GM18508 (cell line): ENCODE measurements at regions not wholly inside any gene's neighbourhood (a gene's known extent, or its start where the extent isn't known, plus 50 kb on each side); places are given as distances from the start of the nearest gene placed in this dataset.
A peak's percentile ranks its signal among the peaks of the same experiment; 100 is the strongest.
"Not testable (repeated sequence)": the region's sequence is repeated elsewhere in the genome, so short reads cannot be mapped to it uniquely, and the experiment has no call there.

Source experiments
- ATAC-seq: cut with Tn5 transposase; IDR thresholded peaks from one replicate; pipeline ENCODE4 v1.9.1; 2021; ENCODE audit warnings: moderate number of reproducible peaks; ENCODE audit not compliant: insufficient read depth, unreplicated experiment

DNA sequence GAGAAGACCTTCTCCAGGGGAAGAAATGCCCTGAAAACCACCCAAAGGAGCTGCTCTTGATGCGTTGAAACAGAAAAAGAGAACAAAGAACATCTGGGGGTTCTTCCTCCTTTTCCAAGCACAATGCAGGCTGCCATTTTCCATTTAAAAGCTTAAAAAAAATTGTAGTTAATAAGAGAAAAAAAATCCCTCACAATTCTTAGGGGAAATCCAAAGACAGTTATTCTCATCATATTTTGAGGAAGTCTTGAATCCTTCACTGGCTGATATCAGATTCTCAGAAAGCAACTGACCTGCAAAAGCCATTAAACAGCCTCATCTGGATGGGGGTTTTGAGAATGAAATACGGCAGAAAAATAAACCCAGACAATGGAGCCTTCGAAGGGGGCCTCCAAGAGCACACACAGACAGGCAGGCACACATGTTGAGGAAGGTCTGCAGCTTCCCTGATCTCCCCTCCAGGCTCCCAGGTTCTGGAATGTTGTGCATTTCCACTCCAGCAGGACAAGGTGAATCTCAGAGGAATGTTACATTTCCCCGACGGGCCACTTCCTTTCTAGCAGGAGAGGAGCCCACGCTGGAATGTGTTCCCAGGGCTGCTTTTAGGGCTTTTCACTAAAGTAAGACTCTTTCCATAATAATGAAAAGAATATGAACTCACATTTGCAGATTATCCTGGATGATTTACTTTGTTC, 159.4 kb upstream of the S1PR3 start:
- ATAC-seq: no peak

DNA sequence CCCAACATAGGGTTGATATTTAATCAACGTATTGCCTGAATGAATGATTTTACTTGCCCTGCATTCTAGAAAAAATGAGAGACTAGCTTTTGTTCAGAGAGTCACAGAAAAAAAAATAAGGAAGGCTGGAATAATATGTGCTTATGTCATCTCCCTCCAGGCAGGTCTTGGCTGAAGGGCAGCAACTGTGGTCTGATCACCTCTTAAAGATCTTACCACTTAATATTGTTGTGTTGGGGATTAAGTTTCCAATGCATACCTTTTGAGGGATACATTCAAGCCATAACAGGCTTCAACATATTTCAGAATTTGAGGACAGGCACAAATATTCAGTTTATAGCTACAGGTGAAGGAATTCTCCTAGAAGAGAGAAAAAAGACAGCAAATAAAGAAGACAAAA, 157.3 kb upstream of the S1PR3 start:
- no peak for ATAC-seq

DNA sequence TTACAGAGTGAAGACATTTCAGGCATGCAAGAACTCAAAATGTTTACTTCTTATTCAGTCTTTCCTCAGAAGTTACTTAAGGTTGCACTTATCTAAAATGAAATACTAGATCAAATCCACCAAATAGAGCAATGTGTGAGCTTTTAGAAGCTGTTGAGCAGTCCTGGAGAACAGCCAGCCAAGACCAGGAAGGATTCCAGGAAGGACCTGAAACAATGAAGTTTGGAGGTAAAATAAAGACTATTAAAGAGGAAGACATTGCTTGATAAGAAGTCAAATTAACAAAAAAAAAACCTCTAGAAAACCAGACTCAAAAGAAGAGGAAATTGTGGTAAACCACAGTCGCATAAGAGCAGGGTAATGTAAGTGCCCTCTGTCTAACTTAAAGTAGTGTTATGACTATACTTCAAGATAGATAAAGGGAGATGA, 156.2 kb upstream of the S1PR3 start:
- peak; percentile 94 for ATAC-seq

DNA sequence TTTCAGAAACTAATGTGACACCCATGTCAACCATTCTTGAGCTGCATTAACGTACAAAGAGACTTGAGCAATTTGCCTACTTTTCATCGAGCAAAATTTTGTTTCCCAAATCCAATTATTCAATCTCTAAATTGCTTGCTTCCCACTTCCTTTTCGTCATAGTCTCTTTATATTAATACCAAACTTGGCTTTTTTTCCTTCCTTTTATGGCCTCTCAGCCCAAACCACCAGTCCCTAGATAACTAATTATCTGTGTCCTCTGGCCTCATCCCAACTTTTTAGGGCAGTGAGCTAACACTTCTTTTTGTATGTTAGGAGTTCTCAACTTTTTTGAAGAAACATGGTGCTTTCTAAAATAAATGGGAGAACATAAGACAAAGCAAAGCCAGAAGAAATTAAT, 155.5 kb upstream of the S1PR3 start:
- no peak for ATAC-seq

DNA sequence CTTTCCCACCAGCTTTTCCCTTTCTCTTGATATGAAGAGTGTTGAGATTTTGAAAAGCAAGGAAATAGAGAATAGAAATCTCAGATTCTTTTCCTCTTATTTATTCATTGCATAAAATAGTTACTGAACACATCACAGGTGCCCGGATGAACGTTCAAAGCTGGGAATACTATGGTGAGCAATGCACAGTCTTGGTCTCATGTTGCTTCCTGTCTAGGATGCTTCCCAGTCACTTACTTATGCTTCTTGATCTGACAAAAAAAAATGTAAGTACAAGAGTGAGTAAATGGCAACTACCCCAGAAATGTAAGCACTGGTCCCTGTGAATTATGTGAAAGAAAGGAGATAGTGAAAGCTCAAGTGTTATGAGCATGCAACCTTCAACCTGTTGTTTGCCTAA, 153.5 kb upstream of the S1PR3 start:
- no peak for ATAC-seq

DNA sequence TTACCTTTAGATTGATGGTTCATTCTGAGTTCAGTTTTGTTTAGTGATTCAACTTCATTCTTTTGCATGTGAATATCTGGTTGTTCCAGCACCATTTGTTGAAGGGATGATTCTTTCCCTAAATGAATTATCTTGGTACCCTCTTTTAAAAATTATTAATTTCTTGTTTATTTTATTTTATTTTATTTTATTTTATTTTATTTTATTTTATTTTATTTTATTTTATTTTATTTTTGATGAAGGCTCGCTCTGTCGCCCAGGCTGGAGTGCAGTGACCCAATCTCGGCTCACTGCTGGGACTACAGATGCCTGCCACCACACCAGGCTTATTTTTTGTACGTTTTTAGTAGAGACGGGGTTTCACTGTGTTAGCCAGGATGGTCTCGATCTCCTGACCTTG, 141.4 kb upstream of the S1PR3 start:
- ATAC-seq: not testable (repeated sequence)

DNA sequence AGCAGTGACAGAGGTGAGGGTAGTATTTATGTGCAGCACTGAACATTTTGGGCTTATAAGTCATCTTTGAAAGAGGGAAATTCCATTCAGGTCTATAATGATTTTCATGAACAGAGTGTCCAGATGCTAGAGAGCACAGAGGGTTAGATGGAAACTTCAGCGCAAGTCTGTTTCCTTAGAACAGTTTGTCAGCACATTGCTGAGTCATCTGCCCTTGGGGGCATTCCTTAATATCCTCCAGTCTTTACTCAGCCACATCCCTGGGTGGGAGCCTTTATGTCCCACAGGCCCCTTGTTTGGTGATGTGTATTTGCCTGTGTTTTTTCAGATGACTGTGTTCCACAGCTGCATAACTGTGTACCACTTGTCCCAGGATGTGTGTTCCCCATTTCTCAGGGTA, 138.5 kb upstream of the S1PR3 start:
- no peak for ATAC-seq

DNA sequence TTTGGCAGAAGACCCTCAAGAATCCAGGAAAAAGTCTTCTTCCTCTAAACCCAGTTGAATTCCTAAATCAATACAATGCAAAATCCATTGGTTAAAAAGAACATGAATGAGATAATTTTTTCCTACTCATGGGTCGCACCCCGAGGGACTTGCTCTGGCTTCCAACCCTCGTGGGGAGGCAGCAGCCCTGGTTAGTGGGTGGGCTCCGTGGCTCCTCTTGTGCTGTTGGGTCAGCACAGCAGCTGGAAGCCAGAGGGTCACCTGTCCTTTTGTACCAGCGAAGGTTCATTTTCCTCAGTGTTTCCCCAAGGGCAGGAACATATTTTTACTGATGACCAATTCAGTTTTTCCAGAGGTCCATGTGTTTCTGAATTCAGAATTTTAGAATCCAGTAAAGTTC, 120.6 kb upstream of the S1PR3 start:
- ATAC-seq: no peak

DNA sequence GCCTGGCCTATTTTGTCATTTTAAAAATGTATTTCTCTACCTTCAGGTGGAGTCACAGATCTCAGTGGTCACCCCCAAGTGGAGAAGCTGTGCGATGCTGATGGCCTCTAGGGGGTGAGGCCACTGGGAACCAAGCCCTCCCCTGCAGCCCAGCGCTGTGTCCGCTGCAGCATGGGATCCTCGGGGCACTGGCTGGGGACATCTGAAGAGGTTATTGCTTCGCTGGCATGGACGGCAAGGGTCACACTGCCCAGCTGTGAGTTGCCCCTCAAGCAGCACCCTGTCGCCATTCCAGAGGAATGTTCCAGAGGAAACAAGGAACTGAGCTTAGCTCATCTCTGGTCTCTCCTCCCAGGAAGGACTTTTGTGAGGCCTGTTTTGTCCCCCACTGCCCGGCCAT, 119.6 kb upstream of the S1PR3 start:
- no peak for ATAC-seq

DNA sequence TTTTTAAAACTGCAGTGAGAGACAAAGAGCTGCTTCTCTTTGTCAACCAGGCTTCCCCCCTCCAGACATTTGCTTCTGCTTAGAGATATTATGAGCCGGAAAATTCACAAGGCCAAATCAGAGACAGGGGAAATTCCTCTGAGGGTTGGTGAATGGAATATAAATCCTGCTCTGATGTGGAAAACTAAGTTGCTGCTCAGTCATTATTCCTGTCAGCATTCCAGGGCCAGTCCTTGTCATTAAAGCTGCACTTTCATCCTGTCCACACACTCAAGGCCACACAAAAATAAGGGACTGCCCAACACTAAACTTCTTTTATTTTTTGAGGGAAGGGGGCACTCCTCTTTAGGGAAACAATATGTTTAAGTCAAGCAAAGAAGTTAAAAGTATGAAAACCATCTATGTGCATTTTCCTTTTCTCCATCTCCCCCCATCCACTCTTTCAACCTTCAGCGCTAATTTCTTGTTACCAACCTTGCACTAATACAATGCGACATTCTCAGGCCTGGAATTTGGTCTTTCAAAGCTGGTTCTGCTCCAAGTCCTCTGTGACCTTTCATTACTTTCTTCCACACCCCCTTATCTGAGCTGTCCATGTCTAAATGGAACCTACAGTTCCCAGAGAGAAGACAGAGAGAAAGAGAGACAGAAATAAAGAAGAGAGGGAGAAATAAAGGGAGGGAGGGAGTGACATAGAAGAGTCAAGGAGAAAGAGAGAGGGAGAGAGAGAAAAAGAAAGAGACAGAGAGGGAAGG, 118.9 kb upstream of the S1PR3 start:
- no peak for ATAC-seq

DNA sequence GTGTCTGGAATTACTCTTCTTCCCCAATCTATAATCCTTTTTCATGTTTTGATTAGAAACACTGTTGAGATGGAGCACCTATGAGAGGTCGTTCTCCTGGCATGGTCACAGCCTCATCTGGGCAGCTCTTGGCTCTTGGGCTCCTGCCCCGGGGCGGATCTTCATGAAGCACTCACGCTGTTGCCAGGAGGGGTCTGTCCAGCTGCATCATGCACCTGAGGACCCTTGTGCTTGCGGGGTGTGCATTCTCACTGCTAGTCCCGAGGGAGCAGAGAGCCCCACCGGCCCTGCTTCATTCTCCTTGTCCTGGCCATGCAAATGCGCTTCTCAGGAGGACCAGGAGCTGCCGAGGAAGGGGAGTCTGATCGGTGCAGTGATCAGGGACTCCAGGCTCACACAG, 117.6 kb upstream of the S1PR3 start:
- ATAC-seq: no peak

DNA sequence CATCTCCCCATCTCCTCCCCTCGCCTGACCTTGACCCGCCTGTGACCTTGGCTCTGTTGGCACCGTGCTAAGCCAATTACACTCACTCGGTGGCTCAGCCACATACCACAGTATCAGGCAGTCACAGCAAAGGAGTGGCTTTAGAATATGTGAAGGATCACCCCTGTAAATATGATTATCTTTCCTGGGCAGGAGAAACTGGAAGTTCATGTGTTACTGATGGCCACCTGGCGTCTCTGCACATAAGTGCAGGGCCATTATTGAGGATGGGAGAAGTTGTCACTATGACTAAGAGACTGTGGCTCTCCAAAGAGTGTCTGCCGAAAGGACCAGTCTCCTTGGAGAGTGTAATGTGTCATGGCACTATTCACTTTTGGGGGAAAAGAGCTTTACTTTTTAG, 116.9 kb upstream of the S1PR3 start:
- no peak for ATAC-seq

DNA sequence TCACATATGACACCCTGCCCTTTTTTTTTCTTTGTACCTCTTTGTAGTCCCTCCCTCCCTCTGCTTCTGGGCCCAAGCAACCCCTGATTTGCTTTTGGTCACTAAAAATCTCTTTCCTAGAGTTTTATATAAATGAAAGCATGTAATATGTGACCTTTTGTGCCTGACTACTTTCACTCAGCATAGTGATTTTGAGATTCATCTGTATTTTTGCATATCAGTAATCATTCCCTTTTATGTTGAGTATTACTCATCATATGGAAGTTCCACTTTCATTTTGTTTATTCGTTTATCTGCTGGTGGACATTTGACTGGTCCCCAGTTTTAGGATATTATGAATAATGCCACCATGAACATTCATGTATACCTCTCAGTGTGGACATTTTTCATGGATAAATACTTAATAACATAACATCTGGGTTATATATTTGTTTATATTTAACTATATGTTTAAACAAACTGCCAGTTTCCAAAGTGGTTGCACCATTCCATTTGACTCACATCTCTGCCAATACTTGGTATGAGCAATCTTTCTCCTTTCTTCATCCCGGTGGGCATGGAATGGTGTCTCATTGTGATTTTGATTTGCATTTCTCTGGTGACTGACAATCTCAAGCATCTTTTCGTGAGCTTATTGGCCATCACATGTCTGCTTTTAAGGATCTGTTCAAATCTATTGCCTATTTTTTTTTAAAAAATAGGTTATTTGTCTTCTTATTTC, 115.7 kb upstream of the S1PR3 start:
- no peak for ATAC-seq

DNA sequence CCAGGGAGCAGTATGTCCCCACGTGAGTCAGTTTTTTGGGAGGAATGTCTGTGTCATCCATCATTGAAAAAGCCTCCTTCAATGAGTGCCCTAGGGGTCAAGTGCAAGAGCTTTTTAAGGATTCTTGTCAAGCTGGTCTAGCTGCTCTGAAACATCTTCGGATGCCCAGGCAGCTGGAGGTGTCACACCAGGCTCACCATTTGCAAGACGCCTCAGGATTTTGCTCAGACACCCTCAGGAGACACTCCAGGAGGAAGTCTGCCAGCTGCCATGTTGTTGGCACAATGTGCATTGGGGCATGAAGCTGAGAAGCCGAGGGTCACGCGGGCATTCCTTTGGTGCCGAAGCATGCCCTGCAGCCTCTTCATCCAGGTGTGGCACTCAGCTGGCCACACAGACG, 111.1 kb upstream of the S1PR3 start:
- no peak for ATAC-seq

DNA sequence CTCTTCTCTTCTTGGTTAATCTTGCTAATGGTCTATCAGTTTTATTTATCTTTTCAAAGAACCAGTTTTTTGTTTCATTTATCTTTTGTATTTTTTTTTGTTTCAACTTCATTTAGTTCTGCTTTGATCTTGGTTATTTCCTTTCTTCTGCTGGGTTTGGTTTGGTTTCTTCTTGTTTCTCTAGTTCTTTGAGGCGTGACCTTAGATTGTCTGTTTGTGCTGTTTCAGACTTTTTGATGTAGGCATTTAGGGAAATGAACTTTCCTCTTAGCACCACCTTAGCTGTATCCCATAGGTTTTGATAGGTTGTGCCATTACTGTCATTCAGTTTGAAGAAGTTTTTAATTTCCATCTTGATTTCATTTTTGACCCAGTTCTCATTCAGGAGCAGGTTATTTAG, 107.0 kb upstream of the S1PR3 start:
- not testable (repeated sequence) for ATAC-seq

DNA sequence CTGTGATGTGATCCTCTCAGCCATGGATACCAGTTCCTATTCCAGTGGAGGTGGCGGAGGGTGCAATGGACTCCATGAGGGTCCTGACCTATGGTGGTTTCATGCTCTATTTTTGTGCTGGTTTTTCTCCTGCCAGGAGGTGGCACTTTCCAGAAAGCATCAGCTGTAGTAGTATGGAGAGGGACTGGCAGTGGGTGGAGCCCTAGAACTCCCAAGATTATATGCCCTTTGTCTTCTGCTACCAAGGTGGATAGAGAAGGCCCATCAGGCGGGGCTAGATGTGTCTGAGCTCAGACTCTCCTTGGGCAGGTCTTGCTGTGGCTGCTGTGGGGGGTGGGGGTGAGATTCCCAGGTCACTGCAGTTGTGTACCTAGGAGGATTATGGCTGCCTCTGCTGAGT, 104.5 kb upstream of the S1PR3 start:
- not testable (repeated sequence) for ATAC-seq

DNA sequence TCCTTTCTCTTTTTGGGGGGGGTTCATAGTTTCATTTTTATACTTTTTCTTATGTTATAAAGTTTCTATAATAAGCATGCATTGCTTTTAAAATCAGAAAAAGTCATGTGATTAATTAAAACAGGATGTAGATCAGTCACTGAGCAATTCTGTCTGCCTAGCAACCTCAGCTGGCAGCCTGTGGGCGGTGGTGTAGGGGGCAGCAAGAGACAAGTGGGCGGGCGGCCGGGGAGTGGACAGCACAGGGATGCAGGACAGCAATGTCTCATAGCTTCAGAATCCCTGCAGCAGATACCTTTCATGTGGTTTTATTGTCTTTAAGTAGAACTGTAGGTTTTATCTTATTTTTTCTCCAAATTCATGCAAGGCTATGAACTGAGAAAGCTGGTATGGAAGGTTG, 101.9 kb upstream of the S1PR3 start:
- no peak for ATAC-seq

DNA sequence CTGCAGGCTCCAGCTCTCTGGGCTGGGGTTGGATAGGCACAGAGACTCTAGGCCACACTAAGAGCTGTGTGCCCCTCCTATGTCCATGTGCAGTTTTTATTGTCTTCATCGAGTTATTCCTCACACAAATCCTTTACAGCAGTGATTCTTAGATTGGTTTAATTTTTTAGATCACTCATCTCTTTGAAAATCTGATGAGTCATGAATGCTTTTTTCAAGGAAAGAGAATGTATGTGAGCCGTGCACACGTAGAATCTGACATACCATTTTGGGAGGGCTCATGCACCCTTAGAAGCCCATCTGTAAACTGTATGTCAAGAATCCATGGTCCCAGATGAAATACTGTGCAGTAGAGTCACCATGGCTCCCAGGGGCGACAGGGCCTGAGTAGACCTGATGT, 100.7 kb upstream of the S1PR3 start:
- ATAC-seq: no peak

DNA sequence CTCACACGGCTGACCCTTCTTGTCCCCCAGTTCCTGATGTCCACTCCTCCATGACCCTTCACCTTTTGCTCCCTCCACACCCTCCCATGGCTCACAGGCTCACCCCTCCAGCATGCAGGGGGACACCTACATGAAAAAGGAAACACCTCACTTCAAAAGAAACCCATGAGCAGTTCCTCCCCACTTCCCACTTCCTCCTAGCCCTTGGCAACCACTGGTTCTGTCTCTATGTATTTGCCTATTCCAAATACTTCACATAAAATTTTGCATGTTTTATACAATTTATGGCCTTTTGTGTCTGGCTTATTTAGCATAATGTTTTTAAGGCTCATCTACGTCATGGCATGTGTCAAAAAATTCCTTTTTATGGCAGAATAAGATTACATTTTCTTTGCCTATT, 100.2 kb upstream of the S1PR3 start:
- ATAC-seq: no peak

DNA sequence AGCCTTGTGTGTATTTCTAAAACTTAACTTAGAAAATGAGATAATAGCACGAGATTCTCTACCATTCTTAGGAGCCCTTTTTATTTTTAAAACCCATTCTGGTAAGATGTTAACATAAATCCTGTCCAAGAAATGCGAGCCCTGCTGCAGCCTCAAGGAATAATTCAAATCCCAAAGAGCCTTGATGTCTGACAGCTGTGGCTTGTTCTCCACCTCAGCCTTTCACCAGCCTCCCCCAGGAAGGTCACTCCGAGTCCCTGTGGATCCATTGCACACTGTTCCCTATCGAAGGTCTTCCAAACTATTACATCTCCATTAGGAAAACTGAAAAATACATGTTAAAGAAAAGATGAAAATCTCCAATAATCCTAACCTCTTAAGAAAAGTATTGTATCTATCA, 98.5 kb upstream of the S1PR3 start:
- ATAC-seq: no peak

DNA sequence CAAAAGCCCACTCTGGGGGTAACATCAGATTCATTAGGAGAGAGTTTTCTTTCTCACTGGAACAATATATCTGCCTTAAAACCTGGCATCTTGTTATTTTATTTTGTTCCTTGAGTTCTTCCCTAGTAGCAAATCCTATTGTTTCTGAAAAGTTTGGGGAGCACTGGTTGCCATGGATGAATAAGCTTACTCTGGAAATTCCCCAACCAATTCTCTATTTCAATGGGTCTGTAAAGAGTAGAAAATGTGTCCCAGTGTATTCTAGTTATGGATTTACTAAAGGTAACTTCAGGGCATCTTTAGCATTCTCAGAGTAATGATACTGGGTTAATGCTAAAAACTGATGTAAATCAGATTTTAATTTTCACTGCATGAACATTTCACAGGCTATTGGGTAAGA, 94.2 kb upstream of the S1PR3 start:
- ATAC-seq: no peak
